ENCODE measurements at regions not wholly inside any gene's neighbourhood (a gene's known extent, or its start where the extent isn't known, plus 50 kb on each side); places are given as distances from the start of the nearest gene placed in this dataset.

- H3K4me3 ChIP-seq (ENCODE audit: low read depth, low read length): no peak overlapping the region
- CTCF ChIA-PET: no interaction called here
- no peak for DNase-seq (ENCODE audit: low read depth)
- POLR2A ChIA-PET: no interaction called here
- no peaks in the 10 kb centered on the region for H3K27me3 ChIP-seq (ENCODE audit: control insufficient read depth, insufficient read depth, low read length)
- TF ChIP-seq CTCF (IDR thresholded peaks at IDR 0.05; ENCODE audit: insufficient read depth, low read depth, low read length): no peak
- no peaks in the 10 kb centered on the region for H3K36me3 ChIP-seq (ENCODE audit: control insufficient read depth, insufficient read depth, low read length)
Measured at GRCh38 chr10:112071596-112072133, 111.9 kb downstream of the GPAM start.

- TF ChIP-seq CTCF (IDR thresholded peaks at IDR 0.05; ENCODE audit: insufficient read depth, low read depth, low read length): no peak
- Histone ChIP-seq H3K4me3 (ENCODE audit: low read depth, low read length) (no peak overlapping the region), H3K36me3 (ENCODE audit: control insufficient read depth, insufficient read depth, low read length) (no peaks in the 10 kb centered on the region), H3K27me3 (ENCODE audit: control insufficient read depth, insufficient read depth, low read length) (no peaks in the 10 kb centered on the region)
- CTCF ChIA-PET: no interaction called here
- DNase-seq (ENCODE audit: low read depth): no peak
- POLR2A ChIA-PET: no interaction called here
Measured at GRCh38 chr10:112078003-112078402, 105.6 kb downstream of the GPAM start.

GRCh38 chr10:112080231-112080630 is 103.3 kb downstream of the GPAM start:
- no peak for TF ChIP-seq CTCF (IDR thresholded peaks at IDR 0.05; ENCODE audit: insufficient read depth, low read depth, low read length)
- no peaks in the 10 kb centered on the region for H3K36me3 ChIP-seq (ENCODE audit: control insufficient read depth, insufficient read depth, low read length)
- no peaks in the 10 kb centered on the region for H3K27me3 ChIP-seq (ENCODE audit: control insufficient read depth, insufficient read depth, low read length)
- CTCF ChIA-PET: no interaction called here
- no peak for DNase-seq (ENCODE audit: low read depth)
- no peak overlapping the region for H3K4me3 ChIP-seq (ENCODE audit: low read depth, low read length)
- POLR2A ChIA-PET: no interaction called here

- H3K4me3 ChIP-seq (ENCODE audit: low read depth, low read length): no peak overlapping the region
- no peaks in the 10 kb centered on the region for H3K36me3 ChIP-seq (ENCODE audit: control insufficient read depth, insufficient read depth, low read length)
- ChIA-PET POLR2A (no interaction called here), CTCF (no interaction called here)
- H3K27me3 ChIP-seq (ENCODE audit: control insufficient read depth, insufficient read depth, low read length): no peaks in the 10 kb centered on the region
- DNase-seq (ENCODE audit: low read depth): no peak
- no peak for TF ChIP-seq CTCF (IDR thresholded peaks at IDR 0.05; ENCODE audit: insufficient read depth, low read depth, low read length)
Measured at GRCh38 chr10:112082120-112082519, 101.4 kb downstream of the GPAM start.

GRCh38 chr10:112083472-112083871 is 100.1 kb downstream of the GPAM start:
- H3K4me3 ChIP-seq (ENCODE audit: low read depth, low read length): no peak overlapping the region
- ChIA-PET POLR2A (no interaction called here), CTCF (no interaction called here)
- no peaks in the 10 kb centered on the region for H3K36me3 ChIP-seq (ENCODE audit: control insufficient read depth, insufficient read depth, low read length)
- DNase-seq (ENCODE audit: low read depth): no peak
- no peak for TF ChIP-seq CTCF (IDR thresholded peaks at IDR 0.05; ENCODE audit: insufficient read depth, low read depth, low read length)
- no peaks in the 10 kb centered on the region for H3K27me3 ChIP-seq (ENCODE audit: control insufficient read depth, insufficient read depth, low read length)

Data from BJ (cell line).